ENCODE measurements at regions not wholly inside any gene's neighbourhood (a gene's known extent, or its start where the extent isn't known, plus 50 kb on each side); places are given as distances from the start of the nearest gene placed in this dataset.
A peak's percentile ranks its signal among the peaks of the same experiment; 100 is the strongest.

- no peaks in the 10 kb centered on the region for H3K9me3 Mint-ChIP-seq
- peak overlapping the region; percentile 23; the same call in 1 of the 2 replicates for H3K4me3 Mint-ChIP-seq
- peaks cover 41% of the 10 kb centered on the region for H3K4me1 Mint-ChIP-seq (ENCODE audit: low read depth)
- peak overlapping the region; percentile 78 for H3K27ac Mint-ChIP-seq
- TF ChIP-seq CTCF (IDR thresholded peaks at IDR 0.05): no peak
- DNase-seq: peak; percentile 32
- no peaks in the 10 kb centered on the region for H3K36me3 Mint-ChIP-seq (ENCODE audit: low read depth)
- H3K27me3 Mint-ChIP-seq (ENCODE audit: insufficient read depth): no peaks in the 10 kb centered on the region; the same call in 1 of the 2 replicates
Measured at GRCh38 chr5:96133341-96134079, 171.9 kb upstream of the ELL2 start.

GRCh38 chr5:96129276-96129675, 167.6 kb upstream of the ELL2 start:
- DNase-seq: no peak
- H3K4me3 Mint-ChIP-seq: no peak overlapping the region
- peaks cover 77% of the 10 kb centered on the region for H3K4me1 Mint-ChIP-seq (ENCODE audit: low read depth)
- no peak for TF ChIP-seq CTCF (IDR thresholded peaks at IDR 0.05)
- H3K36me3 Mint-ChIP-seq (ENCODE audit: low read depth): 0 out of 2 replicates have a peak, but pooled peaks cover under 1% of the 10 kb centered on the region
- H3K27me3 Mint-ChIP-seq (ENCODE audit: insufficient read depth): no peaks in the 10 kb centered on the region
- H3K27ac Mint-ChIP-seq: no peak overlapping the region
- no peaks in the 10 kb centered on the region for H3K9me3 Mint-ChIP-seq

- no peak overlapping the region for H3K4me3 Mint-ChIP-seq
- no peaks in the 10 kb centered on the region for H3K9me3 Mint-ChIP-seq
- no peaks in the 10 kb centered on the region for H3K27me3 Mint-ChIP-seq (ENCODE audit: insufficient read depth)
- peaks cover 77% of the 10 kb centered on the region for H3K4me1 Mint-ChIP-seq (ENCODE audit: low read depth)
- no peak for DNase-seq
- TF ChIP-seq CTCF (IDR thresholded peaks at IDR 0.05): no peak
- no peak overlapping the region for H3K27ac Mint-ChIP-seq
- H3K36me3 Mint-ChIP-seq (ENCODE audit: low read depth): 0 out of 2 replicates have a peak, but pooled peaks cover 6% of the 10 kb centered on the region
Measured at GRCh38 chr5:96128204-96128864, 166.7 kb upstream of the ELL2 start.

- H3K27ac Mint-ChIP-seq: no peak overlapping the region
- H3K4me1 Mint-ChIP-seq (ENCODE audit: low read depth): peaks cover 71% of the 10 kb centered on the region
- no peaks in the 10 kb centered on the region for H3K27me3 Mint-ChIP-seq (ENCODE audit: insufficient read depth)
- no peak for DNase-seq
- no peaks in the 10 kb centered on the region for H3K9me3 Mint-ChIP-seq
- H3K36me3 Mint-ChIP-seq (ENCODE audit: low read depth): 0 out of 2 replicates have a peak, but pooled peaks cover 6% of the 10 kb centered on the region
- H3K4me3 Mint-ChIP-seq: no peak overlapping the region
- TF ChIP-seq CTCF (IDR thresholded peaks at IDR 0.05): no peak
Measured at GRCh38 chr5:96127538-96127937, 165.9 kb upstream of the ELL2 start.

GRCh38 chr5:96125231-96125891, 163.7 kb upstream of the ELL2 start:
- peak; percentile 17 for DNase-seq
- Mint-ChIP-seq H3K4me3 (peak overlapping the region; percentile 76), H3K27ac (peak overlapping the region; percentile 80), H3K9me3 (no peaks in the 10 kb centered on the region), H3K36me3 (ENCODE audit: low read depth) (0 out of 2 replicates have a peak, but pooled peaks cover 6% of the 10 kb centered on the region), H3K4me1 (ENCODE audit: low read depth) (peaks cover 73% of the 10 kb centered on the region), H3K27me3 (ENCODE audit: insufficient read depth) (no peaks in the 10 kb centered on the region)
- TF ChIP-seq CTCF (IDR thresholded peaks at IDR 0.05): no peak

Measured in HFFc6 (cell line).